SU-DHL-6 (cell line): ENCODE measurements at regions not wholly inside any gene's neighbourhood (a gene's known extent, or its start where the extent isn't known, plus 50 kb on each side); places are given as distances from the start of the nearest gene placed in this dataset.

Experiments
- H2AFZ ChIP-seq: fragments of 200-600 bp; sonication (generic); 2 replicates; pipeline ENCODE4 v1.6.1; 2014; ENCODE audit warnings: low read depth, mild to moderate bottlenecking, moderate library complexity, mixed read lengths, antibody characterized with exemption, low read length; ENCODE audit not compliant: severe bottlenecking
- H3F3A ChIP-seq: fragments of 200-600 bp; shearing (Covaris generic); 2 replicates; pipeline ENCODE4 v1.6.0; 2016; ENCODE audit warnings: antibody characterized with exemption, mild to moderate bottlenecking; ENCODE audit not compliant: insufficient read depth
- H3K27ac ChIP-seq: fragments of 200-600 bp; sonication (generic); 2 replicates; pipeline ENCODE4 v1.5.1; 2016; ENCODE audit warnings: low read depth, mild to moderate bottlenecking, low read length, moderate library complexity, mixed read lengths
- H3K27me3 ChIP-seq: fragments of 200-600 bp; sonication (generic), shearing (Covaris generic); 2 replicates; pipeline ENCODE4 v1.6.0; 2014; ENCODE audit warnings: mild to moderate bottlenecking, low read length
- H3K36me3 ChIP-seq: fragments of 200-600 bp; sonication (generic); 2 replicates; pipeline ENCODE4 v1.6.1; 2014; ENCODE audit warnings: mild to moderate bottlenecking, low read length, mixed read lengths
- H3K4me2 ChIP-seq: fragments of 300-600, 200-600 bp; shearing (Covaris generic), sonication (generic); 2 replicates; pipeline ENCODE4 v1.6.0; 2014; ENCODE audit warnings: low read length, low read depth, mild to moderate bottlenecking; ENCODE audit not compliant: poor library complexity, severe bottlenecking
- H3K4me3 ChIP-seq: fragments of 200-600 bp; sonication (generic); 2 replicates; pipeline ENCODE4 v1.5.1; 2014; ENCODE audit warnings: antibody characterized with exemption, low read length, mild to moderate bottlenecking, mixed read lengths; ENCODE audit not compliant: insufficient read depth, poor library complexity, severe bottlenecking
- H3K79me2 ChIP-seq: fragments of 200-600 bp; sonication (generic); 2 replicates; pipeline ENCODE4 v1.6.1; 2014; ENCODE audit warnings: mild to moderate bottlenecking, low read length, moderate library complexity; ENCODE audit not compliant: insufficient read depth
- H3K9ac ChIP-seq: fragments of 200-600 bp; sonication (generic); 2 replicates; pipeline ENCODE4 v1.7.0; 2014; ENCODE audit warnings: mild to moderate bottlenecking, low read length
- H3K9me2 ChIP-seq: fragments of 200-600 bp; sonication (generic); replicated peaks from 2 replicates; pipeline ENCODE4 v1.6.1; 2014; ENCODE audit warnings: low read length; ENCODE audit not compliant: insufficient read depth
- H3K9me3 ChIP-seq: fragments of 200-600 bp; sonication (generic); 2 replicates; pipeline ENCODE4 v1.6.1; 2014; ENCODE audit warnings: low read length, mixed read lengths; ENCODE audit not compliant: insufficient read depth
- H4K20me1 ChIP-seq: fragments of 200-600 bp; sonication (generic); 2 replicates; pipeline ENCODE4 v1.6.1; 2014; ENCODE audit warnings: low read depth, mild to moderate bottlenecking, antibody characterized with exemption, low read length, moderate library complexity, mixed read lengths
- EZH2phosphoT487 ChIP-seq: fragments of 200-600 bp; sonication (generic), shearing (Covaris generic); conservative IDR thresholded peaks from 2 replicates; pipeline ENCODE4 v1.6.1; 2018; ENCODE audit warnings: mild to moderate bottlenecking, antibody characterized with exemption, low read length, moderate library complexity, mixed read lengths
- TF ChIP-seq, protein P1 (sequence below): fragments of 200-600 bp; sonication (generic); IDR thresholded peaks from one replicate; pipeline ENCODE4 v1.5.1; 2017; ENCODE audit warnings: antibody characterized with exemption, mild to moderate bottlenecking, low read length, moderate library complexity; ENCODE audit not compliant: insufficient read depth, poor library complexity, severe bottlenecking

DNA sequence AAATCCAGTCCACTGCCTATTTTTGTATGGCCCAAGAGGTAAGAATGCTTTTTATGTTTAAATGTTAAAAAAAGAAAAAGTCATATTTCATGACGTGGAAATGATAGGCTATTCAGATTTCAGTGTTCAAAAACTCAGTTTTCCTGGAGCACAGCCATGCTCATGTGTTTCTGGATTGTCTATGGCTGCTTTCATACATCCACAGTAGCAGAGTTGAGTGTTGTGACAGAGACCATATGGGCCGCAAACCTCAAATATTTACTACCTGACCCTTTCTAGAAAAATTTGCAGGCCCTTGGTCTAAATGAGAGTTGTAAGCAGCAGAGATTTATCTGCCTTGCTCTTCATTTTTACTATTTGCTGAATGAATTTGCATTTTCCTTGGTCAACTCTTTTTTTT, 264.1 kb downstream of the CBLN1 start:
- Histone ChIP-seq H3K79me2 (no peaks in the 10 kb centered on the region), H3K4me2 (no peak overlapping the region), H3K27ac (no peak overlapping the region), H3K9me2 (no peaks in the 10 kb centered on the region), H3F3A (no peaks in the 10 kb centered on the region), H3K9me3 (no peaks in the 10 kb centered on the region), H3K27me3 (no peaks in the 10 kb centered on the region), H3K36me3 (no peaks in the 10 kb centered on the region), H4K20me1 (no peaks in the 10 kb centered on the region), H2AFZ (no peak overlapping the region), H3K9ac (no peak overlapping the region), H3K4me3 (no peak overlapping the region)
- TF ChIP-seq, protein P1, sequence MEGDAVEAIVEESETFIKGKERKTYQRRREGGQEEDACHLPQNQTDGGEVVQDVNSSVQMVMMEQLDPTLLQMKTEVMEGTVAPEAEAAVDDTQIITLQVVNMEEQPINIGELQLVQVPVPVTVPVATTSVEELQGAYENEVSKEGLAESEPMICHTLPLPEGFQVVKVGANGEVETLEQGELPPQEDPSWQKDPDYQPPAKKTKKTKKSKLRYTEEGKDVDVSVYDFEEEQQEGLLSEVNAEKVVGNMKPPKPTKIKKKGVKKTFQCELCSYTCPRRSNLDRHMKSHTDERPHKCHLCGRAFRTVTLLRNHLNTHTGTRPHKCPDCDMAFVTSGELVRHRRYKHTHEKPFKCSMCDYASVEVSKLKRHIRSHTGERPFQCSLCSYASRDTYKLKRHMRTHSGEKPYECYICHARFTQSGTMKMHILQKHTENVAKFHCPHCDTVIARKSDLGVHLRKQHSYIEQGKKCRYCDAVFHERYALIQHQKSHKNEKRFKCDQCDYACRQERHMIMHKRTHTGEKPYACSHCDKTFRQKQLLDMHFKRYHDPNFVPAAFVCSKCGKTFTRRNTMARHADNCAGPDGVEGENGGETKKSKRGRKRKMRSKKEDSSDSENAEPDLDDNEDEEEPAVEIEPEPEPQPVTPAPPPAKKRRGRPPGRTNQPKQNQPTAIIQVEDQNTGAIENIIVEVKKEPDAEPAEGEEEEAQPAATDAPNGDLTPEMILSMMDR, result no peak
- TF ChIP-seq EZH2phosphoT487, result no peak

DNA sequence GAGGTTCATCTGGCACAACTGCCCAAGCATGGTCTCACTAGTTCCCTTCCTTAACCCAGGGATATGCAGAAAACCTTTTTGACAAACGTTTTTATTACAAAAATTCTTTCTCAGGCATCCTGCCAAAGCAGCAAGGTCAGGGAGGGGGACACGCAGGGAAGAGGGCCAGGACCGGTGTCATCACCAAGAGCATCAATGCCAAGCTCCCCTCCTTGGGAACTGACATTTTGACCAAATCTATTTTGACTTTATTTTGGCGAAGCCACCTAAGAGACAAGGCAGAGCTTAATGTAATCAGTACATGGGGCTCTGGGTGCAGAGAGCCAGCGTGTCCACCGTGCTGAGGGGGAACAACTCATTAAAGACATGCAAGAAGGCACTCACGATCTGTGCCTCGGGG, 265.2 kb downstream of the CBLN1 start:
- Histone ChIP-seq H3K79me2 (no peaks in the 10 kb centered on the region), H3K4me3 (no peak overlapping the region), H2AFZ (no peak overlapping the region), H3K9me3 (no peaks in the 10 kb centered on the region), H3K4me2 (no peak overlapping the region), H3K36me3 (no peaks in the 10 kb centered on the region), H3K9ac (no peak overlapping the region), H3K27me3 (no peaks in the 10 kb centered on the region), H3K27ac (no peak overlapping the region), H4K20me1 (no peaks in the 10 kb centered on the region), H3K9me2 (no peaks in the 10 kb centered on the region), H3F3A (no peaks in the 10 kb centered on the region)
- TF ChIP-seq, protein P1, result no peak
- TF ChIP-seq EZH2phosphoT487, result no peak

DNA sequence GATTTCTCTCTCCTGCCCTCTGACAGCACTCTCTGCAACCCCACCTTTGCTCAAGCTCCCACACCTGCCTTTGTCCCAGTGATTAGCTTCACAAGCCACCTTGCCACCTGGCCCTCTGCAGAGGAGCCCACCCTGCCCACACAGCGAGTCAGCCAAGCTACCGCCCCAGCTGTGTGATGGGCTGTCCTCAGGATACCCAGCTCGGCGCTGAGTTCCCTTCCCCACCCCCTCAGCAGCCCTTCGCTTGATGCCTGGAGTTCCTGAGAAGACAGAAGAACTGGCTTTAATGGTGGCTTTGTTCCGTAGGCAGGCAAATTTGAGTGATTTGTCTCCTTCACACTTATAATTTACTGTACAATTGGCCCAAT, 266.4 kb downstream of the CBLN1 start:
- H3K79me2 ChIP-seq, result no peaks in the 10 kb centered on the region
- no peak overlapping the region for H3K4me3 ChIP-seq
- H3K4me2 ChIP-seq, result no peak overlapping the region

More for the DNA sequence above, 266.4 kb downstream of the CBLN1 start:
- Histone ChIP-seq H3K27ac (no peak overlapping the region), H4K20me1 (no peaks in the 10 kb centered on the region), H3K9ac (no peak overlapping the region), H3K27me3 (no peaks in the 10 kb centered on the region), H3K9me3 (no peaks in the 10 kb centered on the region), H2AFZ (no peak overlapping the region), H3K36me3 (no peaks in the 10 kb centered on the region), H3F3A (no peaks in the 10 kb centered on the region), H3K9me2 (no peaks in the 10 kb centered on the region)
- TF ChIP-seq, protein P1, result no peak
- no peak for TF ChIP-seq EZH2phosphoT487
